H9 (cell line): ENCODE measurements at regions not wholly inside any gene's neighbourhood (a gene's known extent, or its start where the extent isn't known, plus 50 kb on each side); places are given as distances from the start of the nearest gene placed in this dataset.

Experiments used
- DNase-seq: peaks from one replicate; pipeline ENCODE4 v3.0.0-alpha.2; 2017
- H2AFZ ChIP-seq: one replicate; pipeline ENCODE4 v1.6.1; 2013; ENCODE audit warnings: mild to moderate bottlenecking, low read length, control low read depth, moderate library complexity
- H2AK5ac ChIP-seq: 2 replicates; pipeline ENCODE4 v1.6.1; 2013; ENCODE audit warnings: low read length, control low read depth, mixed read lengths; ENCODE audit not compliant: insufficient read length
- H2BK120ac ChIP-seq: one replicate; pipeline ENCODE4 v1.6.1; 2013; ENCODE audit warnings: low read depth, mild to moderate bottlenecking, low read length, control low read depth, inconsistent platforms; ENCODE audit not compliant: poor library complexity, severe bottlenecking
- H2BK12ac ChIP-seq: 2 replicates; pipeline ENCODE4 v1.6.1; 2013; ENCODE audit warnings: low read length, control low read depth, mixed read lengths, low read depth; ENCODE audit not compliant: insufficient read length
- H2BK15ac ChIP-seq: 2 replicates; pipeline ENCODE4 v1.6.1; 2013; ENCODE audit warnings: low read depth, low read length, control low read depth
- H2BK20ac ChIP-seq: one replicate; pipeline ENCODE4 v1.6.1; 2013; ENCODE audit warnings: low read depth, mild to moderate bottlenecking, low read length, control low read depth, inconsistent platforms; ENCODE audit not compliant: poor library complexity, severe bottlenecking
- H2BK5ac ChIP-seq: 2 replicates; pipeline ENCODE4 v1.6.1; 2013; ENCODE audit warnings: low read length, control low read depth, mixed read lengths; ENCODE audit not compliant: insufficient read length
- H3K14ac ChIP-seq: 2 replicates; pipeline ENCODE4 v1.6.1; 2013; ENCODE audit warnings: low read length, control low read depth; ENCODE audit not compliant: insufficient read depth
- H3K18ac ChIP-seq: 2 replicates; pipeline ENCODE4 v1.6.1; 2013; ENCODE audit warnings: low read depth, mild to moderate bottlenecking, mixed read lengths, low read length, control low read depth; ENCODE audit not compliant: insufficient read length
- H3K23ac ChIP-seq: 2 replicates; pipeline ENCODE4 v1.6.1; 2013; ENCODE audit warnings: low read length, control low read depth, mixed read lengths, low read depth; ENCODE audit not compliant: insufficient read length
- H3K23me2 ChIP-seq: 2 replicates; pipeline ENCODE4 v1.6.1; 2013; ENCODE audit warnings: low read depth, mild to moderate bottlenecking, mixed read lengths, low read length, control low read depth; ENCODE audit not compliant: insufficient read length, poor library complexity, severe bottlenecking
- H3K27ac ChIP-seq: 2 replicates; pipeline ENCODE4 v1.5.1; 2013; ENCODE audit warnings: low read length, control low read depth, mixed read lengths, low read depth; ENCODE audit not compliant: insufficient read length
- H3K27me3 ChIP-seq: 2 replicates; pipeline ENCODE4 v1.6.1; 2013; ENCODE audit warnings: low read length, control low read depth, inconsistent platforms; ENCODE audit not compliant: insufficient read depth
- H3K4ac ChIP-seq: 2 replicates; pipeline ENCODE4 v1.6.1; 2013; ENCODE audit warnings: low read depth, mild to moderate bottlenecking, control low read depth, inconsistent platforms, low read length, moderate library complexity
- H3K4me1 ChIP-seq: 2 replicates; pipeline ENCODE4 v1.6.1; 2013; ENCODE audit warnings: low read length, control low read depth, inconsistent platforms; ENCODE audit not compliant: insufficient read depth
- H3K4me2 ChIP-seq: 2 replicates; pipeline ENCODE4 v1.6.1; 2013; ENCODE audit warnings: low read length, control low read depth, mixed read lengths; ENCODE audit not compliant: insufficient read length, insufficient read depth
- H3K56ac ChIP-seq: 2 replicates; pipeline ENCODE4 v1.6.1; 2013; ENCODE audit warnings: low read depth, mild to moderate bottlenecking, mixed read lengths, low read length, control low read depth; ENCODE audit not compliant: insufficient read length
- H3K79me1 ChIP-seq: 2 replicates; pipeline ENCODE4 v1.6.1; 2013; ENCODE audit warnings: low read depth, mild to moderate bottlenecking, moderate library complexity, low read length, control low read depth, inconsistent platforms; ENCODE audit not compliant: insufficient read depth, poor library complexity, severe bottlenecking
- H3K79me2 ChIP-seq: 2 replicates; pipeline ENCODE4 v1.6.1; 2013; ENCODE audit warnings: low read length, control low read depth, inconsistent platforms; ENCODE audit not compliant: insufficient read depth
- H3K9ac ChIP-seq: 2 replicates; pipeline ENCODE4 v1.6.1; 2013; ENCODE audit warnings: low read length, control low read depth, mixed read lengths; ENCODE audit not compliant: insufficient read length; ENCODE audit errors: extremely low read depth
- H3K9me3 ChIP-seq: one replicate; pipeline ENCODE4 v1.6.1; 2013; ENCODE audit warnings: low read depth, low read length, inconsistent platforms; ENCODE audit not compliant: control insufficient read depth
- H3T11ph ChIP-seq: one replicate; pipeline ENCODE4 v1.6.1; 2013; ENCODE audit warnings: mild to moderate bottlenecking, low read length, control low read depth, inconsistent platforms
- H4K20me1 ChIP-seq: one replicate; pipeline ENCODE4 v1.6.1; 2013; ENCODE audit not compliant: control insufficient read depth, insufficient read length, insufficient read depth
- H4K5ac ChIP-seq: 2 replicates; pipeline ENCODE4 v1.6.1; 2013; ENCODE audit warnings: low read depth, mild to moderate bottlenecking, mixed read lengths, low read length, control low read depth; ENCODE audit not compliant: insufficient read length
- H4K8ac ChIP-seq: replicated peaks from 2 replicates; pipeline ENCODE4 v1.6.1; 2013; ENCODE audit warnings: low read length, control low read depth, mixed read lengths, low read depth; ENCODE audit not compliant: insufficient read length
- H4K91ac ChIP-seq: 2 replicates; pipeline ENCODE4 v1.6.1; 2013; ENCODE audit warnings: low read depth, mild to moderate bottlenecking, moderate library complexity, mixed read lengths, low read length, control low read depth; ENCODE audit not compliant: insufficient read length
- H3K27ac Mint-ChIP-seq, 3 experiments: 2 replicates in 2 of 3; 3 replicates in 1 of 3; pipeline ENCODE4 v1.8.0; 2020 to 2021; ENCODE audit warnings: mixed read lengths in 3 of 3, mild to moderate bottlenecking in 1 of 3, moderate library complexity in 1 of 3
- H3K27me3 Mint-ChIP-seq: 2 replicates; pipeline ENCODE4 v1.8.0; 2021; ENCODE audit warnings: low read depth, mild to moderate bottlenecking, moderate library complexity, mixed read lengths
- H3K36me3 Mint-ChIP-seq, 3 experiments: 2 replicates in 2 of 3; 3 replicates in 1 of 3; pipeline ENCODE4 v1.8.0; 2020 to 2021; ENCODE audit warnings: low read depth in 3 of 3, mixed read lengths in 3 of 3; ENCODE audit not compliant: insufficient read depth in 1 of 3
- H3K4me1 Mint-ChIP-seq, 2 experiments: 2 replicates each; pipeline ENCODE4 v1.8.0; 2020; ENCODE audit warnings: mixed read lengths in 2 of 2
- H3K4me3 Mint-ChIP-seq, 2 experiments: 2 replicates in 1 of 2; 3 replicates in 1 of 2; pipeline ENCODE4 v1.8.0; 2020 to 2021; ENCODE audit warnings: mild to moderate bottlenecking in 2 of 2, mixed read lengths in 2 of 2, moderate library complexity in 1 of 2
- H3K9me3 Mint-ChIP-seq, 2 experiments: 2 replicates in 1 of 2; 3 replicates in 1 of 2; pipeline ENCODE4 v1.8.0; 2020; ENCODE audit warnings: mild to moderate bottlenecking in 2 of 2, mixed read lengths in 2 of 2, moderate library complexity in 1 of 2
- CTCF ChIP-seq: fragments of 200-600 bp; sonication (generic); conservative IDR thresholded peaks from 3 replicates; pipeline ENCODE4 v1.8.0; 2021; ENCODE audit warnings: antibody characterized with exemption, mild to moderate bottlenecking
- WGBS: extraction: QIAGEN DNeasy Blood & Tissue Kit; methylation state at CpG from one replicate; pipeline ENCODE4 v1.1.7; 2013; ENCODE audit warnings: missing lambda C conversion rate, low lambda C conversion rate, mixed read lengths; ENCODE audit not compliant: insufficient read length; ENCODE audit errors: extremely low coverage; 5-methylcytosine and 5-hydroxymethylcytosine counted together

GRCh38 chr17:55576996-55577586, 65.8 kb upstream of the SMIM36 start:
- Histone ChIP-seq H2BK12ac (no peak overlapping the region), H2AK5ac (no peak overlapping the region), H4K8ac (no peak overlapping the region), H3K27me3 (no peaks in the 10 kb centered on the region), H3K18ac (no peak overlapping the region), H3K79me1 (no peaks in the 10 kb centered on the region), H4K91ac (no peak overlapping the region), H2BK120ac (no peak overlapping the region), H3K4ac (no peak overlapping the region), H3K9me3 (no peaks in the 10 kb centered on the region), H3T11ph (no peak overlapping the region), H3K4me1 (no peaks in the 10 kb centered on the region), H2BK5ac (no peak overlapping the region), H3K79me2 (no peaks in the 10 kb centered on the region), H2BK15ac (no peak overlapping the region), H3K23me2 (no peaks in the 10 kb centered on the region), H3K4me2 (no peak overlapping the region), H4K5ac (no peak overlapping the region), H4K20me1 (no peaks in the 10 kb centered on the region), H3K9ac (no peak overlapping the region), H2AFZ (no peak overlapping the region), H3K27ac (no peak overlapping the region), H2BK20ac (no peak overlapping the region), H3K56ac (no peak overlapping the region), H3K14ac (no peak overlapping the region), H3K23ac (no peak overlapping the region)
- no CpG with 5 or more reads among the region's 9 CpGs for WGBS
- no peak overlapping the region for H3K4me3 Mint-ChIP-seq
- no peak overlapping the region for H3K27ac Mint-ChIP-seq
- no peaks in the 10 kb centered on the region for H3K9me3 Mint-ChIP-seq
- H3K27me3 Mint-ChIP-seq: no peaks in the 10 kb centered on the region
- DNase-seq: no peak
- H3K36me3 Mint-ChIP-seq: no peaks in the 10 kb centered on the region
- no peak for TF ChIP-seq CTCF
- H3K4me1 Mint-ChIP-seq: no peaks in the 10 kb centered on the region
